SK-N-SH (cell line): ENCODE measurements at regions not wholly inside any gene's neighbourhood (a gene's known extent, or its start where the extent isn't known, plus 50 kb on each side); places are given as distances from the start of the nearest gene placed in this dataset.

ENCODE experiments used
- CTCF ChIA-PET: fragments of 300-600, 350-600 bp; formaldehyde crosslinking; extraction: SDS; loops from one replicate; lab custom pipeline; 2021; lab: Yijun Ruan, JAX
- POLR2A ChIA-PET: fragments of 350-600 bp; sonication (Branson Sonifier 250); formaldehyde crosslinking; extraction: SDS; loops from one replicate; lab custom pipeline; 2020; ENCODE audit warnings: antibody characterized with exemption, inconsistent platforms; lab: Yijun Ruan, JAX
- DNase-seq: peaks from one replicate; pipeline ENCODE4 v3.0.0; 2012
- H2AFZ ChIP-seq: fragments of 200-600 bp; sonication (generic); 2 replicates; pipeline ENCODE4 v1.8.1; 2016; ENCODE audit warnings: antibody characterized with exemption, mild to moderate bottlenecking, low read depth
- H3F3A ChIP-seq: fragments of 200-600 bp; sonication (generic); replicated peaks from 2 replicates; pipeline ENCODE3; 2016; ENCODE audit warnings: antibody characterized with exemption, mild to moderate bottlenecking; ENCODE audit not compliant: insufficient read depth
- H3K27ac ChIP-seq, 2 experiments: fragments of 200-500 bp in 1 of 2; fragments of 200-600 bp in 1 of 2; sonication (Bioruptor generic) in 1 of 2; sonication (generic), shearing (Covaris generic) in 1 of 2; 2 replicates each; pipeline versions ENCODE4 v1.5.1 to v1.6.1; 2014 to 2016; ENCODE audit warnings: low read depth in 2 of 2, inconsistent platforms in 1 of 2, low read length in 1 of 2, mild to moderate bottlenecking in 1 of 2, mixed read lengths in 1 of 2
- H3K27me3 ChIP-seq: fragments of 200-600 bp; sonication (generic), shearing (Covaris generic); 2 replicates; pipeline ENCODE4 v1.6.1; 2016; ENCODE audit warnings: mixed run types; ENCODE audit not compliant: insufficient read depth
- H3K36me3 ChIP-seq, 2 experiments: fragments of 200-500 bp in 1 of 2; fragments of 200-600 bp in 1 of 2; sonication (Bioruptor generic) in 1 of 2; sonication (generic) in 1 of 2; replicated peaks in 1 of 2; 2 replicates each; pipeline versions ENCODE3 to v1.5.1; 2014 to 2016; ENCODE audit warnings: low read length in 1 of 2, mild to moderate bottlenecking in 1 of 2; ENCODE audit not compliant: insufficient read depth in 2 of 2, control insufficient read depth in 1 of 2
- H3K4me1 ChIP-seq, 2 experiments: fragments of 200-500 bp in 1 of 2; fragments of 200-600 bp in 1 of 2; sonication (Bioruptor generic) in 1 of 2; sonication (generic), shearing (Covaris generic) in 1 of 2; 2 replicates each; pipeline versions ENCODE4 v1.5.1 to v1.6.1; 2014 to 2016; ENCODE audit warnings: low read depth in 1 of 2, low read length in 1 of 2, mixed run types in 1 of 2; ENCODE audit not compliant: insufficient read depth in 2 of 2, control insufficient read depth in 1 of 2
- H3K4me2 ChIP-seq: fragments of 200-600 bp; sonication (generic), shearing (Covaris generic); 2 replicates; pipeline ENCODE4 v1.6.1; 2017; ENCODE audit warnings: mixed run types
- H3K4me3 ChIP-seq, 2 experiments: fragments of 200-500 bp in 1 of 2; fragments of 200-600 bp in 1 of 2; sonication (Bioruptor generic) in 1 of 2; sonication (generic), shearing (Covaris generic) in 1 of 2; 2 replicates each; pipeline versions ENCODE4 v1.5.1 to v1.8.1; 2014 to 2016; ENCODE audit warnings: low read depth in 2 of 2, inconsistent platforms in 1 of 2, low read length in 1 of 2, mild to moderate bottlenecking in 1 of 2, mixed read lengths in 1 of 2, moderate library complexity in 1 of 2
- H3K79me2 ChIP-seq: fragments of 200-600 bp; sonication (generic); 2 replicates; pipeline ENCODE4 v1.8.1; 2017; ENCODE audit warnings: mild to moderate bottlenecking; ENCODE audit not compliant: insufficient read depth
- H3K9ac ChIP-seq: fragments of 200-600 bp; sonication (generic); 2 replicates; pipeline ENCODE4 v1.6.1; 2017; ENCODE audit warnings: mixed run types
- H3K9me2 ChIP-seq: fragments of 200-600 bp; sonication (generic); 2 replicates; pipeline ENCODE4 v1.6.1; 2017; ENCODE audit warnings: mixed run types
- H3K9me3 ChIP-seq: fragments of 200-600 bp; sonication (generic); 2 replicates; pipeline ENCODE4 v1.6.1; 2017; ENCODE audit warnings: mixed run types, mild to moderate bottlenecking, moderate library complexity
- H4K20me1 ChIP-seq: fragments of 200-600 bp; sonication (generic); 2 replicates; pipeline ENCODE4 v1.6.1; 2017; ENCODE audit warnings: mild to moderate bottlenecking, mixed run types; ENCODE audit not compliant: insufficient read depth
- ELF1 ChIP-seq: IDR thresholded peaks from 2 replicates; pipeline ENCODE4 v1.4.0; 2012
- EZH2phosphoT487 ChIP-seq: fragments of 200-600 bp; sonication (generic); IDR thresholded peaks from 2 replicates; pipeline ENCODE4 v1.6.1; 2017; ENCODE audit warnings: low read depth, mixed run types, mild to moderate bottlenecking, antibody characterized with exemption, moderate library complexity, borderline replicate concordance
- FOXM1 ChIP-seq: IDR thresholded peaks from 2 replicates; pipeline ENCODE4 v1.4.0; 2012; ENCODE audit warnings: low read depth, mild to moderate bottlenecking
- GABPA ChIP-seq: IDR thresholded peaks from 2 replicates; pipeline ENCODE4 v1.4.0; 2012; ENCODE audit warnings: low read depth, mild to moderate bottlenecking
- NRF1 ChIP-seq: IDR thresholded peaks from 2 replicates; pipeline ENCODE4 v1.6.1; 2012; ENCODE audit warnings: low read depth, mild to moderate bottlenecking, low read length
- RCOR1 ChIP-seq: fragments of 150-350 bp; IDR thresholded peaks from 2 replicates; pipeline ENCODE4 v1.6.1; 2017; ENCODE audit warnings: antibody characterized with exemption, low read length
- REST ChIP-seq: IDR thresholded peaks from 2 replicates; pipeline ENCODE4 v1.6.1; 2012; ENCODE audit warnings: mild to moderate bottlenecking, low read depth, low read length, moderate library complexity
- RXRA ChIP-seq: IDR thresholded peaks from 2 replicates; pipeline ENCODE4 v1.4.0; 2012; ENCODE audit warnings: low read depth, mild to moderate bottlenecking, borderline replicate concordance
- SMC3 ChIP-seq: IDR thresholded peaks from 2 replicates; pipeline ENCODE4 v1.6.1; 2012; ENCODE audit warnings: low read depth, low read length, improper control_type of control experiment
- TEAD4 ChIP-seq: IDR thresholded peaks from 2 replicates; pipeline ENCODE4 v1.4.0; 2012; ENCODE audit warnings: mild to moderate bottlenecking, borderline replicate concordance; ENCODE audit not compliant: insufficient read depth
- USF1 ChIP-seq: IDR thresholded peaks from 2 replicates; pipeline ENCODE4 v1.4.0; 2012; ENCODE audit warnings: low read depth, borderline replicate concordance
- ZBTB33 ChIP-seq: IDR thresholded peaks from 2 replicates; pipeline ENCODE4 v1.4.0; 2012; ENCODE audit warnings: low read depth, borderline replicate concordance
- WGBS: methylation state at CpG from one replicate; pipeline ENCODE4 v1.1.6; 2017; ENCODE audit warnings: low lambda C conversion rate; 5-methylcytosine and 5-hydroxymethylcytosine counted together
- TF ChIP-seq, protein P1 (sequence below): fragments of 150-350 bp; IDR thresholded peaks from 2 replicates; pipeline ENCODE4 v1.6.1; 2016; ENCODE audit warnings: mild to moderate bottlenecking, low read depth, low read length
- TF ChIP-seq, protein P2 (sequence below): fragments of 150-350 bp; IDR thresholded peaks from 2 replicates; pipeline ENCODE4 v1.6.1; 2017; ENCODE audit warnings: antibody characterized with exemption, low read length, low read depth, borderline replicate concordance
- TF ChIP-seq, protein P3 (sequence below): fragments of 200-600 bp; sonication (generic); IDR thresholded peaks from 2 replicates; pipeline ENCODE4 v1.6.1; 2017; ENCODE audit warnings: antibody characterized with exemption, mild to moderate bottlenecking, moderate library complexity

GRCh38 chr13:50235604-50236342 lies 220.5 kb downstream of the KCNRG start:
- Histone ChIP-seq H3K9ac (no peak overlapping the region), H3K4me1 (no peaks in the 10 kb centered on the region), H3K4me2 (no peak overlapping the region), H3K9me3 (no peaks in the 10 kb centered on the region), H2AFZ (no peak overlapping the region), H3F3A (no peaks in the 10 kb centered on the region), H4K20me1 (no peaks in the 10 kb centered on the region)
- POLR2A ChIA-PET, result no interaction called here
- DNase-seq, result no peak
- 82% methylated on average over 6 of the region's 6 CpGs for WGBS
- TF ChIP-seq EZH2phosphoT487 (no peak), GABPA (no peak), ELF1 (no peak), USF1 (no peak), RCOR1 (no peak), TEAD4 (no peak), SMC3 (no peak), FOXM1 (no peak), RXRA (no peak), REST (no peak), NRF1 (no peak), ZBTB33 (no peak)
- TF ChIP-seq, protein P1, sequence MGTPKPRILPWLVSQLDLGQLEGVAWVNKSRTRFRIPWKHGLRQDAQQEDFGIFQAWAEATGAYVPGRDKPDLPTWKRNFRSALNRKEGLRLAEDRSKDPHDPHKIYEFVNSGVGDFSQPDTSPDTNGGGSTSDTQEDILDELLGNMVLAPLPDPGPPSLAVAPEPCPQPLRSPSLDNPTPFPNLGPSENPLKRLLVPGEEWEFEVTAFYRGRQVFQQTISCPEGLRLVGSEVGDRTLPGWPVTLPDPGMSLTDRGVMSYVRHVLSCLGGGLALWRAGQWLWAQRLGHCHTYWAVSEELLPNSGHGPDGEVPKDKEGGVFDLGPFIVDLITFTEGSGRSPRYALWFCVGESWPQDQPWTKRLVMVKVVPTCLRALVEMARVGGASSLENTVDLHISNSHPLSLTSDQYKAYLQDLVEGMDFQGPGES, result no peak
- TF ChIP-seq, protein P2, sequence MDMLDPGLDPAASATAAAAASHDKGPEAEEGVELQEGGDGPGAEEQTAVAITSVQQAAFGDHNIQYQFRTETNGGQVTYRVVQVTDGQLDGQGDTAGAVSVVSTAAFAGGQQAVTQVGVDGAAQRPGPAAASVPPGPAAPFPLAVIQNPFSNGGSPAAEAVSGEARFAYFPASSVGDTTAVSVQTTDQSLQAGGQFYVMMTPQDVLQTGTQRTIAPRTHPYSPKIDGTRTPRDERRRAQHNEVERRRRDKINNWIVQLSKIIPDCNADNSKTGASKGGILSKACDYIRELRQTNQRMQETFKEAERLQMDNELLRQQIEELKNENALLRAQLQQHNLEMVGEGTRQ, result no peak
- TF ChIP-seq, protein P3, sequence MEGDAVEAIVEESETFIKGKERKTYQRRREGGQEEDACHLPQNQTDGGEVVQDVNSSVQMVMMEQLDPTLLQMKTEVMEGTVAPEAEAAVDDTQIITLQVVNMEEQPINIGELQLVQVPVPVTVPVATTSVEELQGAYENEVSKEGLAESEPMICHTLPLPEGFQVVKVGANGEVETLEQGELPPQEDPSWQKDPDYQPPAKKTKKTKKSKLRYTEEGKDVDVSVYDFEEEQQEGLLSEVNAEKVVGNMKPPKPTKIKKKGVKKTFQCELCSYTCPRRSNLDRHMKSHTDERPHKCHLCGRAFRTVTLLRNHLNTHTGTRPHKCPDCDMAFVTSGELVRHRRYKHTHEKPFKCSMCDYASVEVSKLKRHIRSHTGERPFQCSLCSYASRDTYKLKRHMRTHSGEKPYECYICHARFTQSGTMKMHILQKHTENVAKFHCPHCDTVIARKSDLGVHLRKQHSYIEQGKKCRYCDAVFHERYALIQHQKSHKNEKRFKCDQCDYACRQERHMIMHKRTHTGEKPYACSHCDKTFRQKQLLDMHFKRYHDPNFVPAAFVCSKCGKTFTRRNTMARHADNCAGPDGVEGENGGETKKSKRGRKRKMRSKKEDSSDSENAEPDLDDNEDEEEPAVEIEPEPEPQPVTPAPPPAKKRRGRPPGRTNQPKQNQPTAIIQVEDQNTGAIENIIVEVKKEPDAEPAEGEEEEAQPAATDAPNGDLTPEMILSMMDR, result no peak
- TF ChIP-seq, all 33 proteins: peak for 0
- Histone ChIP-seq H3K4me3 (no peak overlapping the region), H3K27ac (no peak overlapping the region), H3K79me2 (no peaks in the 10 kb centered on the region), H3K27me3 (peaks cover 3% of the 10 kb centered on the region; the same call in 1 of the 2 replicates), H3K9me2 (no peaks in the 10 kb centered on the region), H3K36me3 (no peaks in the 10 kb centered on the region)
- CTCF ChIA-PET, result interaction anchor here (0.6 kb wide), 1 partner anchor 631 kb away, joined by 3 read pairs; no protein-coding TSS in a partner anchor
